NB4 (cell line): ENCODE measurements at regions not wholly inside any gene's neighbourhood (a gene's known extent, or its start where the extent isn't known, plus 50 kb on each side); places are given as distances from the start of the nearest gene placed in this dataset.

ENCODE experiments used
- MYC ChIP-seq: IDR thresholded peaks from 2 replicates; pipeline ENCODE4 v1.6.1; 2011; ENCODE audit warnings: low read depth, low read length
- POLR2A ChIP-seq: IDR thresholded peaks from 2 replicates; pipeline ENCODE4 v1.6.1; 2011; ENCODE audit warnings: mild to moderate bottlenecking; ENCODE audit not compliant: insufficient read length; ENCODE audit errors: extremely low read depth
- TF ChIP-seq, protein P1 (sequence below): IDR thresholded peaks from one replicate; pipeline ENCODE4 v1.5.1; 2012; ENCODE audit warnings: low read depth, low read length
- TF ChIP-seq, protein P2 (sequence below): IDR thresholded peaks from 2 replicates; pipeline ENCODE4 v1.6.1; 2011; ENCODE audit warnings: low read depth, low read length

DNA sequence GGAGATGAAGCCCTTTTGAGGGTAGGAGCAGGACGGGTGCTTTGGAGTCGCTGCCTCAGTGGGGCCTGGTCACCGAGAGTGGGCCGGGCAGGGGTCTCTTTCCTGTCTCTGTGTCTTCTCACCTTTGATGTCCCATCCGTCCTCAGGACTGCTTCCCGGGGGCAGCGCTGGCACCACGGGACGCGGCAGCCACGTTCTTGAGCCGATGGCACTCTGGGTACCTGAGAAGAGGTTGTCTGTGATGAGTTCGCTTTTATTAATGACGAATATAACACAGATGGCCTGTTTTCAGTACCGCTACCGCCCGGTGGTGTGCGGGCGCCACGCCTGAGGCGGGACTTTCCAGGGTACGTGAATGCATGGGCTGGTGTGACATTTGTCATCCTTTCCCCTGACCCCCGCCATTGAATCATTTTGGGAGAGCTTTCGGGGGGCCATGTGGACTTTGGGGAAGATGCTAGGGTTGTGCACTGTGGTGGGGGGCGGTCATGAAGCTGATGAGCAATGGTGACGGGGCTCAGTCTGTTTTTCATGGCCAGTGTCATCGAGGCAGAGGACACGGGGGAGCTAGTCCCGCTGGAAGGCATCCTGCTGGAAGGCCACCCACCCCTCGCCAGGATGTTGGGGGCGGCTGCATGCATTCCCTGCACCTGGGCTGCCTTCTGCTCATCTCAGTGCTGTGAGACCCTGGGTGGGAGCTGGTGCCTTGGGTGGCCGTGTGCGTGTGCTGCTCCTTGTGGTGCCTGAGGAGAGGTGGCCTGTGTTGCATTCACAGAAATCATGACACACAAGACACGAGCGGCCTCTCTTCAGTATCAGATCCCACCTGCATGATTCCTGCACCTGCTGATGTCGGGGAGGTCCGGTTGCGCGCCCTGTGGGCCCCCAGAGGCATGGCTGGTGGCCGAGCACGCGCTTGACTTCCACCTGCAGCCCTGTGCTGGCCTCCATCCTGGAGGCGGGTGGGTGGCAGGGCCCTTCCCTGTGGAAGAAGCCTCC, 162.5 kb upstream of the RTL1 start:
- TF ChIP-seq, protein P1, sequence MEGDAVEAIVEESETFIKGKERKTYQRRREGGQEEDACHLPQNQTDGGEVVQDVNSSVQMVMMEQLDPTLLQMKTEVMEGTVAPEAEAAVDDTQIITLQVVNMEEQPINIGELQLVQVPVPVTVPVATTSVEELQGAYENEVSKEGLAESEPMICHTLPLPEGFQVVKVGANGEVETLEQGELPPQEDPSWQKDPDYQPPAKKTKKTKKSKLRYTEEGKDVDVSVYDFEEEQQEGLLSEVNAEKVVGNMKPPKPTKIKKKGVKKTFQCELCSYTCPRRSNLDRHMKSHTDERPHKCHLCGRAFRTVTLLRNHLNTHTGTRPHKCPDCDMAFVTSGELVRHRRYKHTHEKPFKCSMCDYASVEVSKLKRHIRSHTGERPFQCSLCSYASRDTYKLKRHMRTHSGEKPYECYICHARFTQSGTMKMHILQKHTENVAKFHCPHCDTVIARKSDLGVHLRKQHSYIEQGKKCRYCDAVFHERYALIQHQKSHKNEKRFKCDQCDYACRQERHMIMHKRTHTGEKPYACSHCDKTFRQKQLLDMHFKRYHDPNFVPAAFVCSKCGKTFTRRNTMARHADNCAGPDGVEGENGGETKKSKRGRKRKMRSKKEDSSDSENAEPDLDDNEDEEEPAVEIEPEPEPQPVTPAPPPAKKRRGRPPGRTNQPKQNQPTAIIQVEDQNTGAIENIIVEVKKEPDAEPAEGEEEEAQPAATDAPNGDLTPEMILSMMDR: no peak
- TF ChIP-seq, protein P2, sequence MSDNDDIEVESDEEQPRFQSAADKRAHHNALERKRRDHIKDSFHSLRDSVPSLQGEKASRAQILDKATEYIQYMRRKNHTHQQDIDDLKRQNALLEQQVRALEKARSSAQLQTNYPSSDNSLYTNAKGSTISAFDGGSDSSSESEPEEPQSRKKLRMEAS: no peak
- TF ChIP-seq POLR2A: no peak
- no peak for TF ChIP-seq MYC
